Ishikawa (cell line): ENCODE measurements at regions not wholly inside any gene's neighbourhood (a gene's known extent, or its start where the extent isn't known, plus 50 kb on each side); places are given as distances from the start of the nearest gene placed in this dataset.

Experiments
- CEBPB ChIP-seq: IDR thresholded peaks from 2 replicates; pipeline ENCODE4 v1.6.1; 2012
- CREB1 ChIP-seq: IDR thresholded peaks from 2 replicates; pipeline ENCODE4 v1.6.1; 2012; ENCODE audit warnings: low read depth
- EGR1 ChIP-seq: IDR thresholded peaks from 2 replicates; pipeline ENCODE4 v1.6.1; 2012
- EP300 ChIP-seq: IDR thresholded peaks from 2 replicates; pipeline ENCODE4 v1.6.1; 2012; ENCODE audit warnings: borderline replicate concordance
- FOXM1 ChIP-seq: IDR thresholded peaks from 2 replicates; pipeline ENCODE4 v1.6.1; 2012; ENCODE audit warnings: low read depth, borderline replicate concordance
- NFIC ChIP-seq: IDR thresholded peaks from 2 replicates; pipeline ENCODE4 v1.6.1; 2012
- RAD21 ChIP-seq: IDR thresholded peaks from 2 replicates; pipeline ENCODE4 v1.6.1; 2012; ENCODE audit warnings: low read depth
- TAF1 ChIP-seq: IDR thresholded peaks from 2 replicates; pipeline ENCODE4 v1.6.1; 2012; ENCODE audit warnings: low read depth, mild to moderate bottlenecking
- TCF12 ChIP-seq: IDR thresholded peaks from 2 replicates; pipeline ENCODE4 v1.6.1; 2012; ENCODE audit warnings: low read depth
- YY1 ChIP-seq: IDR thresholded peaks from 2 replicates; pipeline ENCODE4 v1.6.1; 2012; ENCODE audit warnings: low read depth
- TF ChIP-seq, protein P1 (sequence below): IDR thresholded peaks from 2 replicates; pipeline ENCODE4 v1.6.1; 2012
- TF ChIP-seq, protein P2 (sequence below): IDR thresholded peaks from 2 replicates; pipeline ENCODE4 v1.6.1; 2012
- TF ChIP-seq, protein P3 (sequence below): IDR thresholded peaks from 2 replicates; pipeline ENCODE4 v1.6.1; 2012; ENCODE audit warnings: low read depth, mild to moderate bottlenecking

DNA sequence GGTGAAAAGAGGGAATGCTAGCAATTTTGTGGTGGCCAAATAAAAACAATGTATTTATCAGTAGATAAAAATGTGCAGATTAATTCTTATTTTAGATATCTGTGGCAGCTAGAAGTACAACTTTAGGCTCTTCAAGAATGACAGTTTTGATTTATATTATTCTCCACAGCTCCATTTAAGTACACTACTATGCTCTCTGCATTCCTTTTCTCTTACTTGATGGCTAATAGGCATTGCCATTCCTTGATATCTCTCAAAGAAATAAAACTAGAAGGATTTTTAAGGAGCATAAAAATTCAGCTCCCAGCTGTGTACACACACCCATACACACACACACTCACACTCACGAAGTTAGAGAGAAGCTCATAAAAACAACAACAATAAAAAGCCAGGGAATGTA lies 59.4 kb upstream of the H2AZ1 start:
- TF ChIP-seq RAD21: no peak
- TF ChIP-seq TAF1: no peak
- TF ChIP-seq NFIC: no peak
- no peak for TF ChIP-seq EP300
- TF ChIP-seq FOXM1: no peak
- TF ChIP-seq, protein P1, sequence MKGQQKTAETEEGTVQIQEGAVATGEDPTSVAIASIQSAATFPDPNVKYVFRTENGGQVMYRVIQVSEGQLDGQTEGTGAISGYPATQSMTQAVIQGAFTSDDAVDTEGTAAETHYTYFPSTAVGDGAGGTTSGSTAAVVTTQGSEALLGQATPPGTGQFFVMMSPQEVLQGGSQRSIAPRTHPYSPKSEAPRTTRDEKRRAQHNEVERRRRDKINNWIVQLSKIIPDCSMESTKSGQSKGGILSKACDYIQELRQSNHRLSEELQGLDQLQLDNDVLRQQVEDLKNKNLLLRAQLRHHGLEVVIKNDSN: no peak
- TF ChIP-seq, protein P2, sequence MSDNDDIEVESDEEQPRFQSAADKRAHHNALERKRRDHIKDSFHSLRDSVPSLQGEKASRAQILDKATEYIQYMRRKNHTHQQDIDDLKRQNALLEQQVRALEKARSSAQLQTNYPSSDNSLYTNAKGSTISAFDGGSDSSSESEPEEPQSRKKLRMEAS: no peak
- no peak for TF ChIP-seq CREB1
- no peak for TF ChIP-seq CEBPB
- TF ChIP-seq TCF12: no peak
- TF ChIP-seq YY1: no peak
- TF ChIP-seq, protein P3, sequence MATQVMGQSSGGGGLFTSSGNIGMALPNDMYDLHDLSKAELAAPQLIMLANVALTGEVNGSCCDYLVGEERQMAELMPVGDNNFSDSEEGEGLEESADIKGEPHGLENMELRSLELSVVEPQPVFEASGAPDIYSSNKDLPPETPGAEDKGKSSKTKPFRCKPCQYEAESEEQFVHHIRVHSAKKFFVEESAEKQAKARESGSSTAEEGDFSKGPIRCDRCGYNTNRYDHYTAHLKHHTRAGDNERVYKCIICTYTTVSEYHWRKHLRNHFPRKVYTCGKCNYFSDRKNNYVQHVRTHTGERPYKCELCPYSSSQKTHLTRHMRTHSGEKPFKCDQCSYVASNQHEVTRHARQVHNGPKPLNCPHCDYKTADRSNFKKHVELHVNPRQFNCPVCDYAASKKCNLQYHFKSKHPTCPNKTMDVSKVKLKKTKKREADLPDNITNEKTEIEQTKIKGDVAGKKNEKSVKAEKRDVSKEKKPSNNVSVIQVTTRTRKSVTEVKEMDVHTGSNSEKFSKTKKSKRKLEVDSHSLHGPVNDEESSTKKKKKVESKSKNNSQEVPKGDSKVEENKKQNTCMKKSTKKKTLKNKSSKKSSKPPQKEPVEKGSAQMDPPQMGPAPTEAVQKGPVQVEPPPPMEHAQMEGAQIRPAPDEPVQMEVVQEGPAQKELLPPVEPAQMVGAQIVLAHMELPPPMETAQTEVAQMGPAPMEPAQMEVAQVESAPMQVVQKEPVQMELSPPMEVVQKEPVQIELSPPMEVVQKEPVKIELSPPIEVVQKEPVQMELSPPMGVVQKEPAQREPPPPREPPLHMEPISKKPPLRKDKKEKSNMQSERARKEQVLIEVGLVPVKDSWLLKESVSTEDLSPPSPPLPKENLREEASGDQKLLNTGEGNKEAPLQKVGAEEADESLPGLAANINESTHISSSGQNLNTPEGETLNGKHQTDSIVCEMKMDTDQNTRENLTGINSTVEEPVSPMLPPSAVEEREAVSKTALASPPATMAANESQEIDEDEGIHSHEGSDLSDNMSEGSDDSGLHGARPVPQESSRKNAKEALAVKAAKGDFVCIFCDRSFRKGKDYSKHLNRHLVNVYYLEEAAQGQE: no peak
- TF ChIP-seq EGR1: no peak
